ENCODE measurements at regions not wholly inside any gene's neighbourhood (a gene's known extent, or its start where the extent isn't known, plus 50 kb on each side); places are given as distances from the start of the nearest gene placed in this dataset.
A peak's percentile ranks its signal among the peaks of the same experiment; 100 is the strongest.

DNA sequence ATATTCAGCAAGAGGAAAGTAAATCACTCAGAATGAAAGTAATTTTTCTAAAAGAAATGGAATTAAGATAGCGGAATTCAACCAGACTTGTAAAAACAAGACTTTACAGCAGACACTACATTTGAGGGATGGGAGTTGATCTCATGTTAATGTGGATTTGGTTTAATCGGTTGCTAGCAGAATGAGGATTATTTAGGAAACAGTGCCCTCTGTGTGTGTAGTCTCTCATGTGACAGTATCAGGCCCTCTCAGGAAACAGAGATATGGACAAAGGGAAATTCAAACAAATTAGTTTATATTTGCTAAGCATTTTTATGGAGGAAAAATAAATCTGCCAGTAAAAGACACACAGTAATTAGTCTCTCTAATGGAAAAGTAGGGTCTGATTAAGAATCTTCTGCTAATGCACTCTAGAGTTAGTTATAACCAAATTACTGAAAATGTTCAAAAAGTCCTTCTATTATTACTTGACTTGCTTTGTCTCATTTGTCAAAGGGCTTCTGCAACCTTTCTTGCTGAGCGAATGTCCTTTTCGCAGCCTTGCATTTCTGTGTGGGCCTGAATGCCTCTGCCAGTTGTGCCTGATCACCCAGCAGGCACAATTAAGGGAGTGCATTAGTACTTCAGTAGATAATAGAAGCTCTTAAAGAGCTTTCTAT, 1282.3 kb upstream of the TENM3 start:
- ChIA-PET POLR2A (ENCODE audit: low non-redundant PET) (no interaction called here), CTCF (no interaction called here)
- H3K4me3 ChIP-seq (ENCODE audit: low read depth, low read length, poor library complexity, severe bottlenecking) = no peak overlapping the region
- H3K27ac ChIP-seq (ENCODE audit: low read depth, low read length, poor library complexity, severe bottlenecking) = no peak overlapping the region
- no peaks in the 10 kb centered on the region for H3K36me3 ChIP-seq (ENCODE audit: insufficient read depth, low read length, poor library complexity, severe bottlenecking)
- no TSS peak for BruUV-seq (replicated peaks)
- no peaks in the 10 kb centered on the region for H3K4me1 ChIP-seq (ENCODE audit: insufficient read depth, low read length, poor library complexity, severe bottlenecking)
- intact Hi-C loops (cut with micrococcal nuclease; ENCODE audit: unreplicated experiment) = no loop called here
- TF ChIP-seq, protein P1, sequence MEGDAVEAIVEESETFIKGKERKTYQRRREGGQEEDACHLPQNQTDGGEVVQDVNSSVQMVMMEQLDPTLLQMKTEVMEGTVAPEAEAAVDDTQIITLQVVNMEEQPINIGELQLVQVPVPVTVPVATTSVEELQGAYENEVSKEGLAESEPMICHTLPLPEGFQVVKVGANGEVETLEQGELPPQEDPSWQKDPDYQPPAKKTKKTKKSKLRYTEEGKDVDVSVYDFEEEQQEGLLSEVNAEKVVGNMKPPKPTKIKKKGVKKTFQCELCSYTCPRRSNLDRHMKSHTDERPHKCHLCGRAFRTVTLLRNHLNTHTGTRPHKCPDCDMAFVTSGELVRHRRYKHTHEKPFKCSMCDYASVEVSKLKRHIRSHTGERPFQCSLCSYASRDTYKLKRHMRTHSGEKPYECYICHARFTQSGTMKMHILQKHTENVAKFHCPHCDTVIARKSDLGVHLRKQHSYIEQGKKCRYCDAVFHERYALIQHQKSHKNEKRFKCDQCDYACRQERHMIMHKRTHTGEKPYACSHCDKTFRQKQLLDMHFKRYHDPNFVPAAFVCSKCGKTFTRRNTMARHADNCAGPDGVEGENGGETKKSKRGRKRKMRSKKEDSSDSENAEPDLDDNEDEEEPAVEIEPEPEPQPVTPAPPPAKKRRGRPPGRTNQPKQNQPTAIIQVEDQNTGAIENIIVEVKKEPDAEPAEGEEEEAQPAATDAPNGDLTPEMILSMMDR (conservative IDR thresholded peaks at IDR 0.05; ENCODE audit: low read depth, low read length) = peak; percentile 49
- no peak for TF ChIP-seq EZH2 (IDR thresholded peaks at IDR 0.05; ENCODE audit: borderline replicate concordance, low read depth, low read length, poor library complexity, severe bottlenecking)
- DNase-seq (ENCODE audit: low spot score) = peak; percentile 14
- no peaks in the 10 kb centered on the region for H3K9me3 ChIP-seq (ENCODE audit: low read depth, low read length, poor library complexity, severe bottlenecking)
- no peaks in the 10 kb centered on the region for H3K27me3 ChIP-seq (replicated peaks; ENCODE audit: insufficient read depth, low read depth, low read length, poor library complexity)

DNA sequence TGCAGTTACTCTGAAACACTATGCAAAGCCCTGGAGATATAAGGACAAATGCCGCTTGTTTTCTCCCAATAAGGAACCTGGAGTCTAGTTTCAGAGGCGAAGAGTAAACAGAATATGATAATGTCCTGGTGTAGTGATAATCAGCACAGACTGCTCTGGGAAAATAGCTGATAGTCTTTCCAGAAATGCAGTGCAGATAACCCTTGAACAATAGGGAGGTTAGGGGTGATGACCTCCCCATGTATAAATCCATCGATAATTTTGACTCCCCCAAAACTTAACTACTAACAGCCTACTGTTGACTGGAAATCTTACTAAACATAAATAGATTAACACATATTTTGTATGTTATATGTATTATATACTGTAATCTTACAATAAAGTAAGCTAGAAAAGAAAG, 1280.9 kb upstream of the TENM3 start:
- no peak overlapping the region for H3K27ac ChIP-seq (ENCODE audit: low read depth, low read length, poor library complexity, severe bottlenecking)
- ChIA-PET POLR2A (ENCODE audit: low non-redundant PET) (no interaction called here), CTCF (no interaction called here)
- no peaks in the 10 kb centered on the region for H3K4me1 ChIP-seq (ENCODE audit: insufficient read depth, low read length, poor library complexity, severe bottlenecking)
- BruUV-seq (replicated peaks) = no TSS peak
- H3K4me3 ChIP-seq (ENCODE audit: low read depth, low read length, poor library complexity, severe bottlenecking) = no peak overlapping the region
- intact Hi-C loops (cut with micrococcal nuclease; ENCODE audit: unreplicated experiment) = no loop called here
- no peaks in the 10 kb centered on the region for H3K27me3 ChIP-seq (replicated peaks; ENCODE audit: insufficient read depth, low read depth, low read length, poor library complexity)
- H3K36me3 ChIP-seq (ENCODE audit: insufficient read depth, low read length, poor library complexity, severe bottlenecking) = no peaks in the 10 kb centered on the region
- TF ChIP-seq, protein P1 (conservative IDR thresholded peaks at IDR 0.05; ENCODE audit: low read depth, low read length) = no peak
- TF ChIP-seq EZH2 (IDR thresholded peaks at IDR 0.05; ENCODE audit: borderline replicate concordance, low read depth, low read length, poor library complexity, severe bottlenecking) = no peak
- DNase-seq (ENCODE audit: low spot score) = no peak
- no peaks in the 10 kb centered on the region for H3K9me3 ChIP-seq (ENCODE audit: low read depth, low read length, poor library complexity, severe bottlenecking)

DNA sequence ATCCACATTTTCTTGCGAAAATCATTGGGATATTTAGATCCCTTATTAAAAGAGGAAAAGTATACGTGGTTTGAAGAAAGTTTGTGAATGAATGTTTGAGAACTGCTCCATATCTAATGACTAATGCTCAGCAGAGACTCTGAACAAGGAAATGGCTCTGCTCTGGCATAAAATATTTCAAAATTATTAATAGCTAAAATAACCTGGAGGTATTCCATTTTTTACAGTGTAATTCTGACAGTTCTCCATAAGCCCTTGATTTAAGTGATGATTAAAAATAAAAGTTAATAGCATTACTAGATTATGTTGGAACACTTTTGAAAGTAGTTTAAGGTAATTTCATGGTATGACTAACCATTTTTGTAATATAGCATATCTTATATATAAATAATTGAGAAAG, 1276.9 kb upstream of the TENM3 start:
- ChIA-PET POLR2A (ENCODE audit: low non-redundant PET) (no interaction called here), CTCF (no interaction called here)
- TF ChIP-seq, protein P1 (conservative IDR thresholded peaks at IDR 0.05; ENCODE audit: low read depth, low read length) = no peak
- TF ChIP-seq EZH2 (IDR thresholded peaks at IDR 0.05; ENCODE audit: borderline replicate concordance, low read depth, low read length, poor library complexity, severe bottlenecking) = no peak
- H3K36me3 ChIP-seq (ENCODE audit: insufficient read depth, low read length, poor library complexity, severe bottlenecking) = no peaks in the 10 kb centered on the region
- no peaks in the 10 kb centered on the region for H3K4me1 ChIP-seq (ENCODE audit: insufficient read depth, low read length, poor library complexity, severe bottlenecking)
- no peak overlapping the region for H3K27ac ChIP-seq (ENCODE audit: low read depth, low read length, poor library complexity, severe bottlenecking)
- no TSS peak for BruUV-seq (replicated peaks)
- intact Hi-C loops (cut with micrococcal nuclease; ENCODE audit: unreplicated experiment) = no loop called here
- DNase-seq (ENCODE audit: low spot score) = no peak
- no peak overlapping the region for H3K4me3 ChIP-seq (ENCODE audit: low read depth, low read length, poor library complexity, severe bottlenecking)
- no peaks in the 10 kb centered on the region for H3K9me3 ChIP-seq (ENCODE audit: low read depth, low read length, poor library complexity, severe bottlenecking)
- no peaks in the 10 kb centered on the region for H3K27me3 ChIP-seq (replicated peaks; ENCODE audit: insufficient read depth, low read depth, low read length, poor library complexity)
